Common myeloid progenitor, CD34-positive (primary cell): ENCODE measurements at regions not wholly inside any gene's neighbourhood (a gene's known extent, or its start where the extent isn't known, plus 50 kb on each side); places are given as distances from the start of the nearest gene placed in this dataset.

Experiments
- CTCF ChIA-PET: fragments of 350-600 bp; sonication (Branson Sonifier 250); formaldehyde crosslinking; loops from one replicate; lab custom pipeline; 2021; ENCODE audit warnings: antibody characterized with exemption; lab: Charles Lee
- POLR2A ChIA-PET: fragments of 350-600 bp; sonication (Branson Sonifier 250); formaldehyde crosslinking; loops from one replicate; lab custom pipeline; 2021; ENCODE audit warnings: antibody characterized with exemption; lab: Charles Lee
- DNase-seq, 3 donors: peaks; one replicate each; pipeline versions ENCODE4 v3.0.0 to v3.0.0-alpha.2; 2013
- H3K27ac ChIP-seq, 2 experiments: 1 replicate in 1 of 2; 2 replicates in 1 of 2; pipeline ENCODE4 v1.7.0; 2013; ENCODE audit warnings: inconsistent platforms in 2 of 2, low read length in 2 of 2, mild to moderate bottlenecking in 2 of 2, low read depth in 1 of 2, moderate library complexity in 1 of 2; ENCODE audit not compliant: severe bottlenecking in 2 of 2, insufficient read depth in 1 of 2, poor library complexity in 1 of 2
- H3K27me3 ChIP-seq, 5 experiments: replicated peaks in 2 of 5; 1 replicate in 3 of 5; 2 replicates in 2 of 5; pipeline versions ENCODE4 v1.6.1 to v1.7.0; 2013; ENCODE audit warnings: low read length in 4 of 5, mild to moderate bottlenecking in 2 of 5, moderate library complexity in 2 of 5, inconsistent platforms in 1 of 5; ENCODE audit not compliant: insufficient read depth in 5 of 5, control insufficient read depth in 4 of 5
- H3K36me3 ChIP-seq, 4 experiments: 1 replicate in 2 of 4; 2 replicates in 2 of 4; pipeline versions ENCODE4 v1.6.1 to v1.7.0; 2013; ENCODE audit warnings: low read length in 3 of 4, control low read depth in 1 of 4, mild to moderate bottlenecking in 1 of 4; ENCODE audit not compliant: control insufficient read depth in 4 of 4, insufficient read depth in 4 of 4
- H3K4me1 ChIP-seq, 4 experiments: 1 replicate in 3 of 4; 2 replicates in 1 of 4; pipeline versions ENCODE4 v1.6.1 to v1.7.1; 2013; ENCODE audit warnings: low read length in 3 of 4, mild to moderate bottlenecking in 3 of 4, control low read depth in 1 of 4, inconsistent platforms in 1 of 4, moderate library complexity in 1 of 4; ENCODE audit not compliant: control insufficient read depth in 4 of 4, insufficient read depth in 4 of 4; ENCODE audit errors: control extremely low read depth in 1 of 4
- H3K4me3 ChIP-seq, 7 experiments: 1 replicate in 4 of 7; 2 replicates in 3 of 7; pipeline versions ENCODE4 v1.5.1 to v1.7.0; 2013; ENCODE audit warnings: mild to moderate bottlenecking in 7 of 7, low read length in 6 of 7, moderate library complexity in 6 of 7, inconsistent platforms in 2 of 7, low read depth in 2 of 7, control low read depth in 1 of 7; ENCODE audit not compliant: insufficient read depth in 4 of 7, control insufficient read depth in 1 of 7; ENCODE audit errors: extremely low read depth in 1 of 7
- H3K9me3 ChIP-seq, 5 experiments: 1 replicate in 4 of 5; 2 replicates in 1 of 5; pipeline versions ENCODE4 v1.6.1 to v1.7.1; 2013; ENCODE audit warnings: low read length in 4 of 5, mild to moderate bottlenecking in 2 of 5, inconsistent platforms in 1 of 5, low read depth in 1 of 5, moderate library complexity in 1 of 5; ENCODE audit not compliant: control insufficient read depth in 4 of 5, insufficient read depth in 2 of 5; ENCODE audit errors: control extremely low read depth in 1 of 5
- WGBS: methylation state at CpG from one replicate; pipeline ENCODE4 v1.1.5; 2013; ENCODE audit not compliant: insufficient coverage; 5-methylcytosine and 5-hydroxymethylcytosine counted together

DNA sequence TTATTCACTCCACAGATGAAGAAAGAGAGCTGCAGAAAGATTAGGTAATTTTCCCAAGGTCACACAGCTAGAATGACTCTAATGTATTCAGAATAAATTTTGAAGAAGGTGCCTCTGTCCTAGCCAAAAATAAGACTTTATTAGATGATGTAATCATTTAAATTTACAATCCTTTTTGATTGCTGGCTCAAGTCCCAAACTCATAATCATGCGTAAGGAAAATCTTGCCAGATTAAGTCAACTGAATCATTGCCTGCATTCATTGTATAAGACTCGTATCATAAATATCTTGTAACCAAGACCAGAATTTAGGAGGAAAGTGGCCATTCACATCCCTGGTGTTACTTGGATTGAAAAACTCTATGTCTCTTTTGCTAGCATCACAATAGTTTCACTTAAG, 53.1 kb upstream of the STK39 start:
- Histone ChIP-seq H3K36me3 (no peaks in the 10 kb centered on the region), H3K27me3 (no peaks in the 10 kb centered on the region), H3K4me3 (no peak overlapping the region), H3K4me1 (no peaks in the 10 kb centered on the region), H3K9me3 (peaks cover 0 to 1% (median 0%) of the 10 kb centered on the region in 5 experiments), H3K27ac (no peak overlapping the region)
- ChIA-PET POLR2A (no interaction called here), CTCF (interaction anchor here (1.4 to 1.6 kb wide), 2 partner anchors 10 to 19 kb away, joined by 3 to 4 read pairs; no protein-coding TSS in a partner anchor)
- 0% methylated on average over 1 of the region's 2 CpGs for WGBS
- DNase-seq, result no peak

DNA sequence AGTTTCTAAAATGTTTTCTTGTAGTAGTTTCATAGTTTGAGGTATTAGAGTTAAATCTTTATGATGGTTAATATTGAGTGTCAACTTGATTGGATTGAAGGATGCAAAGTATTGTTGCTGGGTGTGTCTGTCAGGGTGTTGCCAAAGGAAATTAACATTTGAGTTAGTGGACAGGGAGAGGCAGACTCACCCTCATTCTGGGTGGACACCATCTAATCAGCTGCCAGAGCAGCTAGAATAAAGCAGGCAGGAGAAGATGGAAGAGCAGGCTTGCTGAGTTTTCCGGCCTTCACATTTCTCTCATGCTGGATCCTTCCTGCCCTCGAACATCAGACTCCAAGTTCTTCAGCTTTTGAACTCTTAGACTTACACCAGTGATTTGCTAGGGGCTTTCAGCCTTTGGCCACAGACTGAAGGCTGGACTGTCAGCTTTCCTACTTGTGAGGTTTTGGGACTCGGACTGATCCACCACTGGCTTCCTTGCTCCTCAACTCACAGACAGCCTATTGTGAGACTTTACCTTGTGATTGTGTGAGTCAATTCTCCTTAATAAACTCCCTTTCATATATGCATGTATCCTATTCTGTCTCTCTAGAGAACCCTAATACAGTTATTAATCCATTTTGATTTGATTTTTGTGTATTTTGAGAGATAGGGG, 56.8 kb upstream of the STK39 start:
- H3K27me3 ChIP-seq, result no peaks in the 10 kb centered on the region
- H3K9me3 ChIP-seq, result peaks cover 0 to 9% (median 0%) of the 10 kb centered on the region in 5 experiments
- no peaks in the 10 kb centered on the region for H3K4me1 ChIP-seq
- no peak overlapping the region for H3K4me3 ChIP-seq
- ChIA-PET CTCF (no interaction called here), POLR2A (no interaction called here)
- WGBS, result 100% methylated on average over 2 of the region's 3 CpGs
- H3K27ac ChIP-seq, result no peak overlapping the region
- no peak for DNase-seq
- H3K36me3 ChIP-seq, result no peaks in the 10 kb centered on the region

GRCh38 chr2:168307379-168307778, 60.0 kb upstream of the STK39 start:
- Histone ChIP-seq H3K27me3 (no peaks in the 10 kb centered on the region), H3K4me3 (no peak overlapping the region), H3K4me1 (no peaks in the 10 kb centered on the region), H3K9me3 (peaks cover 0 to 9% (median 1%) of the 10 kb centered on the region in 5 experiments), H3K36me3 (no peaks in the 10 kb centered on the region), H3K27ac (no peak overlapping the region)
- POLR2A ChIA-PET, result no interaction called here
- no peak for DNase-seq
- CTCF ChIA-PET, result interaction anchor here (1.8 kb wide), 1 partner anchor 12 kb away, joined by 5 read pairs; no protein-coding TSS in a partner anchor

GRCh38 chr2:168310580-168310979, 63.2 kb upstream of the STK39 start:
- no peaks in the 10 kb centered on the region for H3K36me3 ChIP-seq
- ChIA-PET POLR2A (no interaction called here), CTCF (no interaction called here)
- H3K4me1 ChIP-seq, result no peaks in the 10 kb centered on the region
- no peaks in the 10 kb centered on the region for H3K27me3 ChIP-seq
- no peak overlapping the region for H3K27ac ChIP-seq
- no peak overlapping the region for H3K4me3 ChIP-seq
- 100% methylated on average over 1 of the region's 1 CpG for WGBS
- H3K9me3 ChIP-seq, result peaks cover 0 to 9% (median 0%) of the 10 kb centered on the region in 5 experiments
- DNase-seq, result no peak

GRCh38 chr2:168311261-168311910, 64.0 kb upstream of the STK39 start:
- H3K27ac ChIP-seq, result no peak overlapping the region
- no peak overlapping the region for H3K4me3 ChIP-seq
- H3K36me3 ChIP-seq, result no peaks in the 10 kb centered on the region
- H3K9me3 ChIP-seq, result peaks cover 0 to 8% (median 0%) of the 10 kb centered on the region in 5 experiments
- no peaks in the 10 kb centered on the region for H3K4me1 ChIP-seq
- DNase-seq, result no peak
- no peaks in the 10 kb centered on the region for H3K27me3 ChIP-seq
- ChIA-PET CTCF (no interaction called here), POLR2A (no interaction called here)
- WGBS, result 100% methylated on average over 2 of the region's 2 CpGs

- Histone ChIP-seq H3K27ac (no peak overlapping the region), H3K9me3 (peaks cover 0 to 8% (median 0%) of the 10 kb centered on the region in 5 experiments), H3K27me3 (no peaks in the 10 kb centered on the region), H3K4me1 (no peaks in the 10 kb centered on the region), H3K36me3 (no peaks in the 10 kb centered on the region), H3K4me3 (no peak overlapping the region)
- POLR2A ChIA-PET, result no interaction called here
- CTCF ChIA-PET, result no interaction called here
- DNase-seq, result no peak
- no CpG with 5 or more reads among the region's 1 CpG for WGBS
Observed at GRCh38 chr2:168312036-168312822, 64.8 kb upstream of the STK39 start.
